HCT116 (cell line): ENCODE measurements at regions not wholly inside any gene's neighbourhood (a gene's known extent, or its start where the extent isn't known, plus 50 kb on each side); places are given as distances from the start of the nearest gene placed in this dataset.

ENCODE experiments used
- ATAC-seq: fragments of 200-7000 bp; cut with Tn5 transposase; 2 replicates; pipeline ENCODE4 v1.9.1; 2020; ENCODE audit warnings: mild to moderate bottlenecking, moderate library complexity
- BruUV-seq: library from RNA; stranded (reverse); fragments of 400-500 nt; replicated peaks from 2 replicates; lab custom pipeline; 2021; lab: Mats Ljungman, UMichigan
- CTCF ChIA-PET: fragments of 300-600 bp; sonication (Branson Sonifier 250); formaldehyde crosslinking; loops from one replicate; lab custom pipeline; 2021; ENCODE audit warnings: antibody characterized with exemption; lab: Charles Lee
- POLR2A ChIA-PET: fragments of 300-600, 350-600 bp; sonication (Branson Sonifier 250); formaldehyde crosslinking; loops from one replicate; lab custom pipeline; 2021; ENCODE audit warnings: antibody characterized with exemption; lab: Charles Lee
- RAD21 ChIA-PET, 2 experiments: fragments of 300-600 bp; sonication (Branson Sonifier 250); formaldehyde crosslinking; loops; one replicate each; lab custom pipeline; 2023; ENCODE audit warnings: low total read pairs in 2 of 2; ENCODE audit not compliant: uncharacterized antibody in 2 of 2, unreplicated experiment in 2 of 2, low non-redundant PET in 1 of 2; lab: Charles Lee
- DNase-seq: peaks from one replicate; pipeline ENCODE4 v3.0.0-alpha.2; 2010; ENCODE audit warnings: low read depth, low spot score
- H2AFZ ChIP-seq: fragments of 200-600 bp; shearing (Covaris generic), sonication (generic); 2 replicates; pipeline ENCODE4 v1.6.1; 2017; ENCODE audit warnings: low read depth, mixed run types, mixed read lengths, antibody characterized with exemption, low read length; ENCODE audit not compliant: poor library complexity, severe bottlenecking
- H3K27ac ChIP-seq: 2 replicates; pipeline ENCODE4 v1.5.1; 2012; ENCODE audit warnings: low read depth, low read length
- H3K27me3 ChIP-seq: fragments of 200-600 bp; sonication (generic); 2 replicates; pipeline ENCODE4 v1.6.1; 2016; ENCODE audit warnings: mixed run types, low read length, mixed read lengths; ENCODE audit not compliant: insufficient read depth
- H3K36me3 ChIP-seq, 2 experiments: fragments of 200-500 bp in 1 of 2; fragments of 200-600 bp in 1 of 2; sonication (Bioruptor generic) in 1 of 2; sonication (generic) in 1 of 2; 2 replicates each; pipeline versions ENCODE4 v1.5.1 to v1.6.1; 2014 to 2016; ENCODE audit warnings: low read length in 2 of 2, inconsistent platforms in 1 of 2, mixed read lengths in 1 of 2, mixed run types in 1 of 2; ENCODE audit not compliant: insufficient read depth in 2 of 2, control insufficient read depth in 1 of 2
- H3K4me1 ChIP-seq, 2 experiments: fragments of 200-600 bp in 1 of 2; sonication (generic) in 1 of 2; 2 replicates each; pipeline versions ENCODE4 v1.5.1 to v1.6.1; 2012 to 2017; ENCODE audit warnings: low read length in 2 of 2, inconsistent platforms in 1 of 2, mild to moderate bottlenecking in 1 of 2, mixed read lengths in 1 of 2, mixed run types in 1 of 2, moderate library complexity in 1 of 2; ENCODE audit not compliant: insufficient read depth in 2 of 2, control insufficient read depth in 1 of 2
- H3K4me2 ChIP-seq: fragments of 200-600 bp; sonication (generic); 2 replicates; pipeline ENCODE4 v1.6.1; 2017; ENCODE audit warnings: mixed run types, low read length, mixed read lengths
- H3K4me3 ChIP-seq, 2 experiments: fragments of 200-600 bp in 1 of 2; sonication (generic) in 1 of 2; replicated peaks in 1 of 2; 2 replicates each; pipeline ENCODE4 v1.5.1; 2011 to 2016; ENCODE audit warnings: low read length in 2 of 2, control low read depth in 1 of 2, low read depth in 1 of 2, mild to moderate bottlenecking in 1 of 2, mixed read lengths in 1 of 2, mixed run types in 1 of 2
- H3K79me2 ChIP-seq: fragments of 200-600 bp; sonication (generic); 2 replicates; pipeline ENCODE4 v1.6.1; 2017; ENCODE audit warnings: mild to moderate bottlenecking, mixed run types, low read length, moderate library complexity, mixed read lengths; ENCODE audit not compliant: insufficient read depth
- H3K9ac ChIP-seq: fragments of 200-600 bp; sonication (generic); 2 replicates; pipeline ENCODE4 v1.6.1; 2016; ENCODE audit warnings: low read length, mixed read lengths
- H3K9me2 ChIP-seq: fragments of 200-600 bp; sonication (generic), shearing (Covaris generic); 2 replicates; pipeline ENCODE4 v1.6.1; 2017; ENCODE audit warnings: mixed run types, mild to moderate bottlenecking, moderate library complexity; ENCODE audit not compliant: insufficient read depth
- H3K9me3 ChIP-seq, 2 experiments: fragments of 200-500 bp in 1 of 2; fragments of 200-600 bp in 1 of 2; sonication (Bioruptor generic) in 1 of 2; sonication (generic) in 1 of 2; 2 replicates each; pipeline ENCODE4 v1.6.1; 2014 to 2017; ENCODE audit warnings: low read length in 2 of 2, mixed read lengths in 2 of 2, inconsistent platforms in 1 of 2, low read depth in 1 of 2, mild to moderate bottlenecking in 1 of 2, mixed run types in 1 of 2, moderate library complexity in 1 of 2; ENCODE audit not compliant: control insufficient read depth in 1 of 2, insufficient read depth in 1 of 2
- H4K20me1 ChIP-seq: fragments of 200-600 bp; sonication (generic), shearing (Covaris generic); 2 replicates; pipeline ENCODE4 v1.6.1; 2017; ENCODE audit warnings: mixed run types, mild to moderate bottlenecking, moderate library complexity; ENCODE audit not compliant: insufficient read depth
- CBX3 ChIP-seq: IDR thresholded peaks from 2 replicates; pipeline ENCODE4 v1.6.1; 2012; ENCODE audit warnings: low read depth
- CEBPB ChIP-seq: IDR thresholded peaks from 2 replicates; pipeline ENCODE4 v1.6.1; 2012; ENCODE audit warnings: low read depth
- CTCF ChIP-seq, 3 experiments: fragments of 200-600 bp in 1 of 3; sonication (generic) in 1 of 3; IDR thresholded peaks in 2 of 3; conservative IDR thresholded peaks in 1 of 3; 2 replicates each; pipeline ENCODE4 v1.5.1; 2012 to 2017; ENCODE audit warnings: low read depth in 2 of 3, low read length in 2 of 3, antibody characterized with exemption in 1 of 3, borderline replicate concordance in 1 of 3, control low read depth in 1 of 3, mild to moderate bottlenecking in 1 of 3, mixed read lengths in 1 of 3, mixed run types in 1 of 3, moderate library complexity in 1 of 3; ENCODE audit not compliant: insufficient read depth in 1 of 3
- EGR1 ChIP-seq: IDR thresholded peaks from 2 replicates; pipeline ENCODE4 v1.6.1; 2012; ENCODE audit warnings: low read depth
- EZH2 ChIP-seq: fragments of 200-600 bp; sonication (generic); IDR thresholded peaks from 2 replicates; pipeline ENCODE4 v1.6.1; 2017; ENCODE audit warnings: antibody characterized with exemption, mixed run types
- FOSL1 ChIP-seq: IDR thresholded peaks from 2 replicates; pipeline ENCODE4 v1.6.1; 2012; ENCODE audit warnings: low read depth
- JUND ChIP-seq: IDR thresholded peaks from 2 replicates; pipeline ENCODE4 v1.6.1; 2012
- POLR2A ChIP-seq: IDR thresholded peaks from 2 replicates; pipeline ENCODE4 v1.7.0; 2011; ENCODE audit warnings: borderline replicate concordance; ENCODE audit not compliant: insufficient read depth, insufficient read length; ENCODE audit errors: extremely low read depth
- POLR2AphosphoS5 ChIP-seq: IDR thresholded peaks from 2 replicates; pipeline ENCODE4 v1.6.1; 2011; ENCODE audit warnings: mild to moderate bottlenecking, low read depth, low read length, moderate library complexity
- RAD21 ChIP-seq: IDR thresholded peaks from 2 replicates; pipeline ENCODE4 v1.6.1; 2012; ENCODE audit warnings: low read depth, mild to moderate bottlenecking
- REST ChIP-seq: IDR thresholded peaks from 2 replicates; pipeline ENCODE4 v1.6.1; 2012; ENCODE audit warnings: low read depth
- SRF ChIP-seq: IDR thresholded peaks from 2 replicates; pipeline ENCODE4 v1.6.1; 2012; ENCODE audit warnings: low read depth
- TCF7L2 ChIP-seq: IDR thresholded peaks from 2 replicates; pipeline ENCODE4 v1.7.0; 2011; ENCODE audit warnings: borderline replicate concordance, inconsistent platforms; ENCODE audit not compliant: insufficient read depth, insufficient read length; ENCODE audit errors: extremely low read depth
- YY1 ChIP-seq: IDR thresholded peaks from 2 replicates; pipeline ENCODE4 v1.6.1; 2011; ENCODE audit warnings: low read length, low read depth, moderate library complexity, mild to moderate bottlenecking; ENCODE audit not compliant: insufficient replicate concordance; ENCODE audit errors: extremely low read depth
- ZFX ChIP-seq: fragments of 450-650 bp; IDR thresholded peaks from 2 replicates; pipeline ENCODE4 v1.6.1; 2017
- ZNF274 ChIP-seq: fragments of 200-500 bp; sonication (Bioruptor generic); IDR thresholded peaks from 2 replicates; pipeline ENCODE4 v1.6.1; 2014; ENCODE audit warnings: mild to moderate bottlenecking, low read depth, low read length, inconsistent platforms
- intact Hi-C: fragments of 100-400 bp; cut with micrococcal nuclease; formaldehyde crosslinking; loops from 2 replicates; pipeline ENCODE4 v1.10.0; 2022
- TF ChIP-seq, protein P1 (sequence below): IDR thresholded peaks from 2 replicates; pipeline ENCODE4 v1.6.1; 2012
- TF ChIP-seq, protein P2 (sequence below): IDR thresholded peaks from 2 replicates; pipeline ENCODE4 v1.6.1; 2011; ENCODE audit warnings: mild to moderate bottlenecking, low read length, moderate library complexity; ENCODE audit not compliant: insufficient replicate concordance; ENCODE audit errors: extremely low read depth
- TF ChIP-seq, protein P3 (sequence below): IDR thresholded peaks from 2 replicates; pipeline ENCODE4 v1.6.1; 2012

GRCh38 chr1:228964178-228965089 lies 229.2 kb downstream of the RHOU start:
- Histone ChIP-seq H4K20me1 (no peaks in the 10 kb centered on the region), H2AFZ (peak overlapping the region; percentile 30), H3K9ac (no peak overlapping the region), H3K27me3 (no peaks in the 10 kb centered on the region), H3K4me3 (no peak overlapping the region), H3K4me1 (peaks cover 0 to 10% of the 10 kb centered on the region in 2 experiments; a peak in 2 of 4 replicates), H3K27ac (no peak overlapping the region), H3K79me2 (no peaks in the 10 kb centered on the region), H3K9me2 (no peaks in the 10 kb centered on the region), H3K9me3 (no peaks in the 10 kb centered on the region), H3K4me2 (no peak overlapping the region), H3K36me3 (no peaks in the 10 kb centered on the region)
- no peak for DNase-seq
- intact Hi-C loops = no loop called here
- ChIA-PET CTCF (no interaction called here), POLR2A (no interaction called here), RAD21 (interaction anchor here in 1 of 2 experiments (0.8 kb wide), 1 partner anchor 126 kb away, joined by 3 read pairs; no protein-coding TSS in a partner anchor)
- BruUV-seq = no TSS peak
- no peak for ATAC-seq
- TF ChIP-seq YY1 (no peak), RAD21 (no peak), EGR1 (no peak), REST (no peak), CBX3 (no peak), SRF (no peak), CTCF (IDR thresholded peaks at IDR 0.05 in 2 of 3, conservative IDR thresholded peaks at IDR 0.05 in 1 of 3; ENCODE audit: borderline replicate concordance in 1 of 3, insufficient read depth in 1 of 3, low read depth in 2 of 3, low read length in 2 of 3) (no peak), JUND (no peak), FOSL1 (no peak), CEBPB (no peak), POLR2AphosphoS5 (no peak), EZH2 (no peak), ZFX (no peak), POLR2A (no peak), TCF7L2 (no peak), ZNF274 (no peak)
- TF ChIP-seq, protein P1, sequence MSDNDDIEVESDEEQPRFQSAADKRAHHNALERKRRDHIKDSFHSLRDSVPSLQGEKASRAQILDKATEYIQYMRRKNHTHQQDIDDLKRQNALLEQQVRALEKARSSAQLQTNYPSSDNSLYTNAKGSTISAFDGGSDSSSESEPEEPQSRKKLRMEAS = no peak
- TF ChIP-seq, protein P2, sequence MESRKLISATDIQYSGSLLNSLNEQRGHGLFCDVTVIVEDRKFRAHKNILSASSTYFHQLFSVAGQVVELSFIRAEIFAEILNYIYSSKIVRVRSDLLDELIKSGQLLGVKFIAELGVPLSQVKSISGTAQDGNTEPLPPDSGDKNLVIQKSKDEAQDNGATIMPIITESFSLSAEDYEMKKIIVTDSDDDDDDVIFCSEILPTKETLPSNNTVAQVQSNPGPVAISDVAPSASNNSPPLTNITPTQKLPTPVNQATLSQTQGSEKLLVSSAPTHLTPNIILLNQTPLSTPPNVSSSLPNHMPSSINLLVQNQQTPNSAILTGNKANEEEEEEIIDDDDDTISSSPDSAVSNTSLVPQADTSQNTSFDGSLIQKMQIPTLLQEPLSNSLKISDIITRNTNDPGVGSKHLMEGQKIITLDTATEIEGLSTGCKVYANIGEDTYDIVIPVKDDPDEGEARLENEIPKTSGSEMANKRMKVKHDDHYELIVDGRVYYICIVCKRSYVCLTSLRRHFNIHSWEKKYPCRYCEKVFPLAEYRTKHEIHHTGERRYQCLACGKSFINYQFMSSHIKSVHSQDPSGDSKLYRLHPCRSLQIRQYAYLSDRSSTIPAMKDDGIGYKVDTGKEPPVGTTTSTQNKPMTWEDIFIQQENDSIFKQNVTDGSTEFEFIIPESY = no peak
- TF ChIP-seq, protein P3, sequence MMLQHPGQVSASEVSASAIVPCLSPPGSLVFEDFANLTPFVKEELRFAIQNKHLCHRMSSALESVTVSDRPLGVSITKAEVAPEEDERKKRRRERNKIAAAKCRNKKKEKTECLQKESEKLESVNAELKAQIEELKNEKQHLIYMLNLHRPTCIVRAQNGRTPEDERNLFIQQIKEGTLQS = no peak
